Epithelial cell of proximal tubule (primary cell): ENCODE measurements at regions not wholly inside any gene's neighbourhood (a gene's known extent, or its start where the extent isn't known, plus 50 kb on each side); places are given as distances from the start of the nearest gene placed in this dataset.
"Not testable (repeated sequence)": the region's sequence is repeated elsewhere in the genome, so short reads cannot be mapped to it uniquely, and the experiment has no call there.

Experiments
- DNase-seq: peaks from one replicate; pipeline ENCODE4 v3.0.0-alpha.2; 2011; ENCODE audit warnings: low read depth
- H3K4me3 ChIP-seq: 2 replicates; pipeline ENCODE4 v1.5.1; 2011; ENCODE audit warnings: low read depth, mild to moderate bottlenecking, low read length
- TF ChIP-seq, protein P1 (sequence below): conservative IDR thresholded peaks from 2 replicates; pipeline ENCODE4 v1.5.1; 2012; ENCODE audit warnings: low read depth, mild to moderate bottlenecking, low read length

- DNase-seq, H3K4me3 ChIP-seq: not testable (repeated sequence)
These were observed 175.3 kb downstream of the SPATA31A6 start for GRCh38 chr9:42358626-42359247.

DNA sequence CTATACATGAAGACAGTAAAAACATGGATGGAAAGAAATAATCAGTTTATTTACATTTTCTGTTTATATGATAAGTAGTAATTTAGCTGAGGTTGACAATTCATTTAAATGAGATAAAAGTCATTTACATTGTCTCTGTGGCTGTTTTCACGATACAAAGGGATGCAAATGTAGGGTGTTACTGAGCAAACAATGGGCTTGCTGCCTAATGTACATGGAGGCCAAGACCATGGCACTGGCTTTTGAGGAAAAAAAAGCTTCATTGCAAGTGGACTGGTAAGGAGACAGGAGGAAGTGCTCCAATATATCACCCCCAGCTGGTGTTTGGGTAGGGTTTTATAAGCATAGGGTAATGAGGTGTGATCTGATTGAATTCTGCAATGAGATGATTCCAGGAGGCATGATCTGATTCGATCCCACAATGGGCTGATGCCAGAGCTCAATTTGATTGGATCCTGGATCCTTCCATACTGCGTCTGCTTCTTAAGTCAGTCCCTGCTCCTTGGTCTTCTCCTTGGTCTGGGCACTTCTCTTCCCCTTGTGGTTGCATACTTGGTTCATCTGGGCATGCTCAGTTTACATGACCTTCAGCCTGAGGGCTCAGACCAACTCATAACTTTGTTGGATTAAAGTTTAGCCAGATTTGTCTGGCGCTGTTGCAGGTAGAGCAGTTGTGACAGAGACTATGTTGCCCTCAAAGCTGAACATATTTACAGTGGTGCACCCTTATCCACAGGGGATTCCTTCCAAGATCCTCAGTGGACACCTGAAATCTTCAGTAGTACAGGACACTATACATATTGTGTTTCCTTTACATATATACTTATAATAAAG is 181.2 kb downstream of the SPATA31A6 start:
- not testable (repeated sequence) for DNase-seq, H3K4me3 ChIP-seq

- DNase-seq, H3K4me3 ChIP-seq: not testable (repeated sequence)
These were observed 181.9 kb downstream of the SPATA31A6 start for GRCh38 chr9:42365244-42365945.

DNA sequence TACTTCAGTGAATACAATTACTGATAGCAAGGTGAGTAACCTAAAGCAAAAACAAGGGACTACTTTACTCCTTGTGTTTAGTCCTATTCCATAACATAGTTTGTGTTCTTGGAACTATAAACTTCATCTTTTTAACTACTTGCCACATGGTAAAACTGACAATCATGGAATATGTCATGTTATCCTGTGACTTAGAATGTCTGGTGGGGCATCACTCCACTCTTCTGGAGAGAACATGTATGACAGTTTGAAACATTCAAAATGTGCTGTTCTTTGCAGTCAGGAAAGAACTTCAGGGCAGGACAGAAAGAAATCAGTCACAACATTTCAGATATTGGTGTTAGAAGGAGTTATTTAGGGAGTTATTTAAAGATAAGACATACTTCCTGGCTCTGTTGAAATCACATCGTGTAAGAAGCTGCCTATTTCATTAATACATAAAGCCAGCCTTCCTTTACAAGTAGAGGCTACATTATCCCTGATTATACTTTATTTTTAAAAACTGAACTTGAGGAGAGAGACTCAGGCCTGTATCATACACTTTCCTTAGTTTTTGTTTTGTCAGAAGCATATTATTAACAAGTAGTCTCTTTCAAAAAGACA is 184.9 kb downstream of the SPATA31A6 start:
- not testable (repeated sequence) for H3K4me3 ChIP-seq, DNase-seq

- not testable (repeated sequence) for H3K4me3 ChIP-seq
These were observed 186.7 kb downstream of the SPATA31A6 start for GRCh38 chr9:42370172-42370571.

GRCh38 chr9:42371417-42371816 is 188.0 kb downstream of the SPATA31A6 start:
- H3K4me3 ChIP-seq: not testable (repeated sequence)

More at GRCh38 chr9:42370172-42370571, 186.7 kb downstream of the SPATA31A6 start:
- not testable (repeated sequence) for DNase-seq

GRCh38 chr9:42377530-42378417 is 194.3 kb downstream of the SPATA31A6 start:
- not testable (repeated sequence) for H3K4me3 ChIP-seq, DNase-seq

More at GRCh38 chr9:42371417-42371816, 188.0 kb downstream of the SPATA31A6 start:
- DNase-seq: not testable (repeated sequence)

DNA sequence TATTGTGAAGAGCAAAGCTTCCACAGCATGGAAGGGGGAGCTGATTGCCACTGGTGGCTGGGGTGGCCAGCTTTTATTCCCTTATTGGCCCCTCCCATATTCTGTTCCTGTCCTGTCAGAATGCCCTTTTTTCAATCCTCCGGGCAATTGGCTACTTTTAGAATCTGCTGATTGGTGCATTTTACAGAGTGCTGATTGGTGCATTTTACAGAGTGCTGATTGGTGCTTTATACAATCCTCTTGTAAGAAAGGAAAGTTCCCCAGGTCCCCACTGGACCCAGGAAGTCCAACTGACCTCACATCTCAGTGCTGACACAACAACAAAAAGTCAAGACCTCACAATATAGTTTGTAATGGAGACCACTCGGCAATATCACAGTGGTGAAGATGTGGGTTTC is 195.0 kb downstream of the SPATA31A6 start:
- no peak overlapping the region for H3K4me3 ChIP-seq
- no peak for DNase-seq
- TF ChIP-seq, protein P1, sequence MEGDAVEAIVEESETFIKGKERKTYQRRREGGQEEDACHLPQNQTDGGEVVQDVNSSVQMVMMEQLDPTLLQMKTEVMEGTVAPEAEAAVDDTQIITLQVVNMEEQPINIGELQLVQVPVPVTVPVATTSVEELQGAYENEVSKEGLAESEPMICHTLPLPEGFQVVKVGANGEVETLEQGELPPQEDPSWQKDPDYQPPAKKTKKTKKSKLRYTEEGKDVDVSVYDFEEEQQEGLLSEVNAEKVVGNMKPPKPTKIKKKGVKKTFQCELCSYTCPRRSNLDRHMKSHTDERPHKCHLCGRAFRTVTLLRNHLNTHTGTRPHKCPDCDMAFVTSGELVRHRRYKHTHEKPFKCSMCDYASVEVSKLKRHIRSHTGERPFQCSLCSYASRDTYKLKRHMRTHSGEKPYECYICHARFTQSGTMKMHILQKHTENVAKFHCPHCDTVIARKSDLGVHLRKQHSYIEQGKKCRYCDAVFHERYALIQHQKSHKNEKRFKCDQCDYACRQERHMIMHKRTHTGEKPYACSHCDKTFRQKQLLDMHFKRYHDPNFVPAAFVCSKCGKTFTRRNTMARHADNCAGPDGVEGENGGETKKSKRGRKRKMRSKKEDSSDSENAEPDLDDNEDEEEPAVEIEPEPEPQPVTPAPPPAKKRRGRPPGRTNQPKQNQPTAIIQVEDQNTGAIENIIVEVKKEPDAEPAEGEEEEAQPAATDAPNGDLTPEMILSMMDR: no peak

- not testable (repeated sequence) for DNase-seq
These were observed 196.1 kb downstream of the SPATA31A6 start for GRCh38 chr9:42379602-42380001.

GRCh38 chr9:42384585-42384984 is 201.1 kb downstream of the SPATA31A6 start:
- H3K4me3 ChIP-seq, DNase-seq: not testable (repeated sequence)

More at GRCh38 chr9:42379602-42380001, 196.1 kb downstream of the SPATA31A6 start:
- H3K4me3 ChIP-seq: not testable (repeated sequence)

- not testable (repeated sequence) for DNase-seq, H3K4me3 ChIP-seq
These were observed 202.2 kb downstream of the SPATA31A6 start for GRCh38 chr9:42385574-42386120.
